Esophagus muscularis mucosa (tissue), 4 donors: ENCODE measurements at regions not wholly inside any gene's neighbourhood (a gene's known extent, or its start where the extent isn't known, plus 50 kb on each side); places are given as distances from the start of the nearest gene placed in this dataset.

ENCODE experiments used
- DNase-seq: peaks from one replicate; pipeline ENCODE4 v3.0.0-alpha.2; 2017; ENCODE audit errors: extremely low spot score
- H3K27ac ChIP-seq, 4 donors: fragments of 200-600 bp; sonication (generic); replicated peaks in 1 of 4; 1 replicate in 3 of 4; 2 replicates in 1 of 4; pipeline ENCODE4 v1.5.1; 2016 to 2019; ENCODE audit warnings: mild to moderate bottlenecking in 1 of 4
- H3K27me3 ChIP-seq, 4 donors: fragments of 200-600 bp; sonication (generic); one replicate each; pipeline versions ENCODE4 v1.5.1 to v1.6.0; 2016 to 2019
- H3K36me3 ChIP-seq, 4 donors: fragments of 200-600 bp; sonication (generic); one replicate each; pipeline ENCODE4 v1.5.1; 2016 to 2019
- H3K4me1 ChIP-seq, 4 donors: fragments of 200-600 bp; sonication (generic); one replicate each; pipeline ENCODE4 v1.5.1; 2016 to 2019
- H3K4me3 ChIP-seq, 4 donors: fragments of 200-600 bp; sonication (generic); 1 replicate in 2 of 4; 2 replicates in 2 of 4; pipeline ENCODE4 v1.5.1; 2016 to 2019; ENCODE audit warnings: mild to moderate bottlenecking in 4 of 4, moderate library complexity in 1 of 4
- H3K9me3 ChIP-seq, 4 donors: fragments of 200-600 bp; sonication (generic); 1 replicate in 3 of 4; 2 replicates in 1 of 4; pipeline ENCODE4 v1.5.1; 2016 to 2019
- EP300 ChIP-seq: sonication (generic); formaldehyde crosslinking; IDR thresholded peaks from one replicate; pipeline ENCODE4 v1.6.1; 2017; ENCODE audit warnings: antibody characterized with exemption
- POLR2A ChIP-seq: fragments of 450-650 bp; IDR thresholded peaks from one replicate; pipeline ENCODE4 v1.6.1; 2017; ENCODE audit warnings: antibody characterized with exemption, moderate library complexity, mild to moderate bottlenecking, low read depth
- POLR2AphosphoS5 ChIP-seq, 2 donors: sonication (generic); formaldehyde crosslinking; IDR thresholded peaks; one replicate each; pipeline ENCODE4 v1.6.1; 2017; ENCODE audit warnings: antibody characterized with exemption in 2 of 2
- WGBS: methylation state at CpG from one replicate; pipeline ENCODE4 v1.1.5; 2018; 5-methylcytosine and 5-hydroxymethylcytosine counted together
- intact Hi-C: fragments of 100-400 bp; cut with DNase I; formaldehyde crosslinking; loops from one replicate; pipeline ENCODE4 v1.15.1; 2023
- TF ChIP-seq, protein P1 (sequence below), 3 experiments: fragments of 200-600 bp in 2 of 3; fragments of 450-650 bp in 1 of 3; sonication (generic) in 2 of 3; IDR thresholded peaks; one replicate each; pipeline ENCODE4 v1.5.1; 2017 to 2019; ENCODE audit warnings: antibody characterized with exemption in 3 of 3, mild to moderate bottlenecking in 2 of 3, moderate library complexity in 1 of 3

DNA sequence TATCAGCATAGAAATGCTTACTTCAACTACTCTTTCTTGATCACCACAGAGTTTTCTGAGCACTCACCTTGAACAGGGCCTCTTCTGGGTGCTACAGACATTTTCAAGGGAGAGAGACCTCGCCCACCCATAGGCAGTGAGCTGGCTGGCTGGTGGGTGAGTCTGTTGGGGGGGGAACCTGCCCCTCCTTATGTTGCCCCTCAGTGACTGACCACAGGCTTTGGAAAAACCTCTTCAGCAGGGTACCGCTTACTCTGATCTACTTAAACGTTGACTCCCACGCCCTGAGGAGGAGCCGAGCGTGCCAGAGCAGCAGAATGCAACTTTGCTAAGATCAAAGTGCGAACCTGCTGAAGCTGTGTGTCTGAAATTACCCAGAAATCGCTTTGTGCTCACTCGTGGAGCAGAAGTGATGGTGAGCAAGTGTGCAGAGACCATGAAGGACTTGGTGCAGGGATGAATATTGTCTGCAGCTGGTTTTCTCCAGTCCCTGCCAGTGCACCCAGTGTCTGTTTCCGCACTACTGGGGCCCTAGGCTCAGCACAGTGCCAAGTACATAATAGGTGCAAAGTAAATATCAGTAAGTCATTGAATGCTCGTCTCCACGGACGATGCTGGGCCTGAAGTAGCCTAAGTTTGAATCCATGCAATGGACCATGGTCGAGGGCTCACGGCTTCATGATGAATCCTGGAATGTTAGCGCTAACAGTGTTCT lies 158.7 kb upstream of the IRF2BP2 start:
- Histone ChIP-seq H3K27ac (no peak overlapping the region), H3K9me3 (no peaks in the 10 kb centered on the region), H3K4me1 (peaks cover 11 to 17% (median 14%) of the 10 kb centered on the region in 4 donors), H3K36me3 (no peaks in the 10 kb centered on the region), H3K27me3 (no peaks in the 10 kb centered on the region), H3K4me3 (no peak overlapping the region)
- DNase-seq, result no peak
- TF ChIP-seq EP300 (no peak), POLR2AphosphoS5 (IDR thresholded peaks at IDR 0.05) (no peak), POLR2A (no peak)
- TF ChIP-seq, protein P1, sequence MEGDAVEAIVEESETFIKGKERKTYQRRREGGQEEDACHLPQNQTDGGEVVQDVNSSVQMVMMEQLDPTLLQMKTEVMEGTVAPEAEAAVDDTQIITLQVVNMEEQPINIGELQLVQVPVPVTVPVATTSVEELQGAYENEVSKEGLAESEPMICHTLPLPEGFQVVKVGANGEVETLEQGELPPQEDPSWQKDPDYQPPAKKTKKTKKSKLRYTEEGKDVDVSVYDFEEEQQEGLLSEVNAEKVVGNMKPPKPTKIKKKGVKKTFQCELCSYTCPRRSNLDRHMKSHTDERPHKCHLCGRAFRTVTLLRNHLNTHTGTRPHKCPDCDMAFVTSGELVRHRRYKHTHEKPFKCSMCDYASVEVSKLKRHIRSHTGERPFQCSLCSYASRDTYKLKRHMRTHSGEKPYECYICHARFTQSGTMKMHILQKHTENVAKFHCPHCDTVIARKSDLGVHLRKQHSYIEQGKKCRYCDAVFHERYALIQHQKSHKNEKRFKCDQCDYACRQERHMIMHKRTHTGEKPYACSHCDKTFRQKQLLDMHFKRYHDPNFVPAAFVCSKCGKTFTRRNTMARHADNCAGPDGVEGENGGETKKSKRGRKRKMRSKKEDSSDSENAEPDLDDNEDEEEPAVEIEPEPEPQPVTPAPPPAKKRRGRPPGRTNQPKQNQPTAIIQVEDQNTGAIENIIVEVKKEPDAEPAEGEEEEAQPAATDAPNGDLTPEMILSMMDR (IDR thresholded peaks at IDR 0.05), result no peak
- WGBS, result 95% methylated on average over 16 of the region's 16 CpGs
- intact Hi-C loops, result no loop called here

DNA sequence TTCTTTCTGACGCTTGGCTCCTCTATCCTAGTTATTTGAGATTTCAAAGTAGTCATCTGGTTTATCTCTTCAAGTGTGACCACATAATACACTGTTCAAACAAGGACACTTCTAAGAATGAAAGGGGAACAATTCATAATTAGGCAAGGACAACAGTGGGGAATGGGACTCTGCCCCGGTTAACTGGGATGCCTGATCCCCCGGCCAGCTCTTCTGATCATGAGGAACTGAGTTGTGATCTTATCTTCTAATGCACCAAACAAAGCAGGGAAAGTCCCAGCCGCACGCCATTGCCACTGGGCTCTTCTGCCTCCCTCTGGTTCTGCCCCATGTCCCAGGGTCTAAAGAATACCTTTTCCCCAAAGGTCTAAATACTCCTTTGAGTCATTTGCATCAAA lies 158.2 kb upstream of the IRF2BP2 start:
- no peak overlapping the region for H3K27ac ChIP-seq
- intact Hi-C loops, result no loop called here
- H3K9me3 ChIP-seq, result no peaks in the 10 kb centered on the region
- no peaks in the 10 kb centered on the region for H3K36me3 ChIP-seq
- 82% methylated on average over 5 of the region's 5 CpGs for WGBS
- peaks cover 11 to 17% (median 14%) of the 10 kb centered on the region in 4 donors for H3K4me1 ChIP-seq
- no peak for DNase-seq
- H3K4me3 ChIP-seq, result no peak overlapping the region
- no peaks in the 10 kb centered on the region for H3K27me3 ChIP-seq
- no peak for TF ChIP-seq EP300
- TF ChIP-seq, protein P1 (IDR thresholded peaks at IDR 0.05), result no peak
- TF ChIP-seq POLR2A, result no peak
- TF ChIP-seq POLR2AphosphoS5 (IDR thresholded peaks at IDR 0.05), result no peak

DNA sequence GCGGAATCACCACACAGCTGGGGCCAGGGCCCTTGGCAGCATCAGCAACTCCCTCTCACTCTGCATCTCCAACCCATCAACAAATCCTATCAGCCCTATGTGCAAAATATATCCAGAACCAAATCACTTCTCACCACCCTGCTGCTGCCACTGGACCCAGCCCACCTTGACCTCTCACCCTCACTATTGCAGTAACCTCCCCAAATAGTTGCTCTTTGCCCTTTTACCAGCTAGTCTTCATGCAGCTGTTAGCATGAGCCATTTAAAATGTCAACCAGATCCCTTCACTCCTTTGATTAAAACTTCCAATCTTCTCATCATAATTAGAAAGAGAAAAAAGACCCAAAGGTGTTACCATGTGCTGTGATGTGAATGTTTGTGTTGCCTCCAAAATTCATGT lies 155.7 kb upstream of the IRF2BP2 start:
- H3K36me3 ChIP-seq, result no peaks in the 10 kb centered on the region
- no peak overlapping the region for H3K4me3 ChIP-seq
- H3K9me3 ChIP-seq, result no peaks in the 10 kb centered on the region
- H3K4me1 ChIP-seq, result no peaks in the 10 kb centered on the region
- H3K27me3 ChIP-seq, result no peaks in the 10 kb centered on the region
- TF ChIP-seq, protein P1 (IDR thresholded peaks at IDR 0.05), result no peak
- TF ChIP-seq EP300 (no peak), POLR2AphosphoS5 (IDR thresholded peaks at IDR 0.05) (no peak), POLR2A (no peak)
- H3K27ac ChIP-seq, result no peak overlapping the region
- intact Hi-C loops, result no loop called here
- DNase-seq, result no peak
- WGBS, result 91% methylated on average over 1 of the region's 1 CpG

DNA sequence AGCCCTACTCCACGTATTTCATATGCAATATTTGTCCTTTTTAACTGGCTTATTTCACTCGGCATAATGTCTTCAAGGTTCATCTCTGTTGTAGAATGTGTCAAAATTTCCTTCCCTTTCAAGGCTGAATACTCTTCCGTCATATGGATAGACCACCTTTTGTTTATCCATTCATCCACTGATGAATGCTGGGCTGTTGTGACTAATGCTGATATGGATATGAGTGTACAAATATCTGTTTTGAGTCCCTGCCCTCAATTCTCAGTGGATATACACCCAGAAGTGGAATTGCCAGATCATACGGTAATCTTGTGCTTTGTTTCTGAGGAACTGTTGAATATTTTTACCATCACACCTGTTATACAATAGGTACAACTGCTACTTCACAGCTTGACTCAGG lies 155.2 kb upstream of the IRF2BP2 start:
- no peak overlapping the region for H3K4me3 ChIP-seq
- intact Hi-C loops, result no loop called here
- H3K27me3 ChIP-seq, result no peaks in the 10 kb centered on the region
- no peaks in the 10 kb centered on the region for H3K9me3 ChIP-seq
- H3K36me3 ChIP-seq, result no peaks in the 10 kb centered on the region
- WGBS, result 83% methylated on average over 4 of the region's 4 CpGs
- TF ChIP-seq POLR2A, result no peak
- TF ChIP-seq POLR2AphosphoS5 (IDR thresholded peaks at IDR 0.05), result no peak
- TF ChIP-seq EP300, result no peak
- TF ChIP-seq, protein P1 (IDR thresholded peaks at IDR 0.05), result no peak
- H3K4me1 ChIP-seq, result peaks cover 4 to 5% (median 4%) of the 10 kb centered on the region in 4 donors
- DNase-seq, result no peak
- H3K27ac ChIP-seq, result no peak overlapping the region

DNA sequence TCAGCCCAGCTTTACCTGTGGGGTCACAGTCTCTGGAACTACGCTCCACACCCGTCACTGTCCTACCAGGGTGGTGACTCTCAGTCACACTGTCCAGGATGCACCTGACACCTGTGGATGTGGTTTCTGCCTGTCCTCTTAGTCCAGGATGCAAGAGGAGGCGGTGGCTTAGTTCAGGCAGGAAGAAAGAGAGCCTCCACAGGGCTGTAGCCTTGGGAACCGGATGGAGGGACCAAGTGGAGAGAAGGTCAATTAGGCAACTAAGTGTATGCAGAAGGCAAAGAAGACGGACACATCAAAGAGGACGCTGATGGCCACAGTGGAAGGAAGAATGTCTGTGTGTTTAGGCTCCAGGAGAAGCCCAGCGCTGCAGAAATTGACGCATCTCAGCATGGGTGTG lies 153.9 kb upstream of the IRF2BP2 start:
- peaks cover 4 to 7% (median 6%) of the 10 kb centered on the region in 4 donors for H3K4me1 ChIP-seq
- no peaks in the 10 kb centered on the region for H3K27me3 ChIP-seq
- H3K9me3 ChIP-seq, result no peaks in the 10 kb centered on the region
- no peak overlapping the region for H3K27ac ChIP-seq
- H3K36me3 ChIP-seq, result no peaks in the 10 kb centered on the region
- no peak for DNase-seq
- H3K4me3 ChIP-seq, result no peak overlapping the region
- WGBS, result 92% methylated on average over 8 of the region's 8 CpGs
- TF ChIP-seq POLR2A (no peak), POLR2AphosphoS5 (IDR thresholded peaks at IDR 0.05) (no peak), EP300 (no peak)
- TF ChIP-seq, protein P1 (IDR thresholded peaks at IDR 0.05), result no peak
- intact Hi-C loops, result no loop called here
